DMS114 treated with DMSO at 0.1 percent for 48 hours (cell line): ENCODE measurements at regions not wholly inside any gene's neighbourhood (a gene's known extent, or its start where the extent isn't known, plus 50 kb on each side); places are given as distances from the start of the nearest gene placed in this dataset.

ENCODE experiments used
- DNase-seq: peaks from one replicate; lab custom pipeline; 2025; ENCODE audit not compliant: unreplicated experiment; lab: John Stamatoyannopoulos, UW

DNA sequence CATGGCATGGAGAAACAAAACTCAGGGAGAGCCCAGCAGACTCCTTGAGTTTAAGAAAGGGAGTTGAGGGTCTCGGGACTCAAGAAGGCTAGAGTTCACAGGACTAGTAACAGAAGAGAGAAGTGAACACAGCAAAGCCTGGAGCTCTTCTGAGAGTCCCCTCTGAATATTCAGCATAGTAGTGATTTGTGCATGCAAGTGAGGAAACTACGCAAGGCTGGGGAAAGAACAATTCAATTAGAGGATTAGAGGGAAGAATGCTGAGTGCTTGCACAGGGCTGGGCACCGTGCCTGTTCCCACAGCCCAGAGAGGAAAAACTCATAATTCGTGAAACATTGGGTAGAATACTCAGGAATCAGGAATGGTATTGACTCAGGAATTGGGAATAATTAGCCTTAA lies 540.0 kb upstream of the SALL1 start:
- DNase-seq = no peak

DNA sequence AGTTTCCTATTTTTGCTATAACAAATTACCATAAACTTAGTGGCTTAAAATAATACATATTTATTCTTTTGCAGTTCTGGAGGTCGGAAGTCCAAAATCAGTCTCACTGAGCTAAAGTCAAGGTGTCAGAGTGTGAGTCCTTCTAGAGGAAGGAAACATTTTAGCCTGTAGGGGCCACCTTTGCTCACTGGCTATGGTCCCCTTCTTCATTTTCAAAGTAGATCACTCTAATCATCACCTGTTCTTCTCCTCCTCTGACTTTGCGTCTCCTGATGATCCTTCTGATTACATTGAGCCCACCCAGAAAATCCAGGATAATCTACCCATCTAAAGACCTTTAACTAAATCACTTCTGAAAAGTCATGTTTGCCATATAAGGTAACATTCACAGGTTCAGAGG lies 534.4 kb upstream of the SALL1 start:
- DNase-seq = no peak

DNA sequence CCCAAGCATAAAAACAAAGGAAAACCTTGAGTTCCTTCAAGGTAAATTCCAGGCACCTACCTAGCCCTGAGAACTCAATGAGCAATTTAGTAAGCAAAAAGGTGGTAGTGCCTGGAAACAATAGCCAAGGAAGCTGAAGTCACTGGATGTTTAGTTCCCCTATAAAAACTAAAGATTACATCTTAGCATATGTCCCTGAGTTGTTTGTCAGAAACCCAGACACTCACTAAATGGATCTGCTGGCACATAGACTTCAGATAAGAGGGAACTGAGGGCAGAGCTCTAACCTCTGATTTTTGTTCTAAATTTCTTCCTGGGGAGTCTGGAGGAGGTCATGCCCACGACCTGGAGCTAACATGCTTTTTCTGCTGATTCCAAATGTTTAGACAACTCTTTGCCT lies 532.8 kb upstream of the SALL1 start:
- no peak for DNase-seq

DNA sequence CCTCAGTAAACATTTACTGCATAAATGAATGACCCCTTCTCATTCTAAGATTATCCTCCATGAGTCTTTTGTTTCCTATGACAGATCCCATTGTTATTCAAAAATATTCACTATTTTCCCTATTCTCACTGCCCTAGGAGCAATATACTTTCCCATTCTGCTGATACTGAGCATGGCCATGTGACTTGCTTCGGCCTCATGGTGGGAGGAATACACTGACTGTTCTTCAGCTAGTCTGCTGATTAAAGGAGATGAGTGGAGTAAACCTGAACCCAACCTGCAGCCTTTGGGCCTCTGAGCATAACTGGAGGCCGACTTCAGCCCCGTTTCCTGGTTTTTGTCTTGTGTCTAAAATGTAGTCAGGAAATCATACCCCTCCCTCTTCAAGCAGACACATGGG lies 531.8 kb upstream of the SALL1 start:
- no peak for DNase-seq

DNA sequence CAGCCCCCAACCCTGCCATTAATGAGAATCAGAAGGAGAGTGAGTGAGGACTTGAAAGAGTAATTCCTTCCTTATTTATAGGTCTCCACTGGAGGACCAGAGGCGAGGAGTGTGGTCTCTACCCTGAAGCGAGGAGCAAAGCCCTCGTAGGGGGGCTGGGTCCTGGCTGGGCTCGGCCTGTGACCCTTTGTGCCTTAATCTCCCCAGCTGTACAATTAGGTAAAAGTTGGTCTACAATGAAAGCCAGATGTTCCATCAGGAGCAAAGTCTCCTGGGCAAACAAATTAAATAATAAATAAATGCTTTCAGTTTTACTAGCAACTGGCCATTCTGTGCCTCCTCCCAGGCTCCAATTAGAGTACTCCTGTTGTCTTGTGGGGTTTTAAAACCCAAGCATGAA lies 523.5 kb upstream of the SALL1 start:
- DNase-seq = no peak

DNA sequence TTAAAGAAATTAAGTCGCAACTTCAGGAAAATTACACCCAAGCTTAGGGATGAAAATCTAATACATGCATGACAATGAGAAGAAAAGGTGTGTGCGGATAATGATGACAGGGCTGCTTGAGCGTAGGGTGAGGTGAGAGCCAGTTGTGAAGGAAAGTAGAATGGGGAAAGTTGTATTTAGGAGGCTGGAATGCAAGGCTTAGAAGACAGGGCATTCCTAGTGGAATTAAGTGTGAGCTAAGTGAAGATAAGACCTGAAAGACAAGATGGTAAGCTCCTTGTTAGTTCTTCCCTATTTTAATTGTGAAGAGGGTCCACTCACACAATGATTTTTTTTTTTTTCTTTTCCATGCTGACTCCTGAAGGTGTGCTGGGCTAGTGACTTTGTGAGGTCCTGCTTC lies 519.5 kb upstream of the SALL1 start:
- DNase-seq = no peak

DNA sequence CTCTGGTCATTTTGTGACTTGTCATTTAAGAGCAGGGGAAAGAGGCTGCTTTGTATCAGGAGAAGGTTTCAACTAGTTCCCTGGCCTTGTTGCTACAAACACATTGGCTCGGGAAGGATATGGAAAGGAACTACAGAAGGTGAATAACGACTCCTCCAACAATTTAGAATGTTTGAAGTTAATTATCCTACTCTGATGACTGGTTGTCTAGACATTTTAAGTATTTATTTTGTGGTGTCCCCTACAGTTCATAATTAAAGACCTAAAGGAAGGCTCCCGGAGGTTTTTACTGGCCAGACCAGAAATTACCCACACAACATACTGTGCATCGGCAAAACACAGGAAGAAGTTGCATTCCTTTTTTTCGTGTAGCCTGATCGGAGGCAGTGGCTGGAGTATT lies 515.8 kb upstream of the SALL1 start:
- DNase-seq = no peak

DNA sequence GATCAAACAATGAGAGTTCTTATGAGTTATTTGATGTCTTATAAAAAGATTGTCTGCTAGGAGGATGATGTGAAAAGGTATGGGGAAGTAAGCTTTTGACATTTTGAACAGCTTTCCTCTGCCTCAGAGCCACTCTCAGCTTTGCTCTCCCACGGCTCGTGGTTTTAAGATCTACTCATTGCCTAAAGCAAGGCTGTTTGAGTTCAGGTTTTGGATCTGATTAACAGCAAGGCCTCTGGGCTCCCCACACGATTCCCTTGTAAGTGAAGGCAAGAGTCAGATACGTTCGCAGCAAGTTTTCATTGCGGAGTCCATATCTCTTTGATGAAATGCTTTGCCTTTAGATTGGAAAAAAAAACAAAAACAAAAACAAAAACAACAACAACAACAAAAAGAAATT lies 515.0 kb upstream of the SALL1 start:
- DNase-seq = no peak

DNA sequence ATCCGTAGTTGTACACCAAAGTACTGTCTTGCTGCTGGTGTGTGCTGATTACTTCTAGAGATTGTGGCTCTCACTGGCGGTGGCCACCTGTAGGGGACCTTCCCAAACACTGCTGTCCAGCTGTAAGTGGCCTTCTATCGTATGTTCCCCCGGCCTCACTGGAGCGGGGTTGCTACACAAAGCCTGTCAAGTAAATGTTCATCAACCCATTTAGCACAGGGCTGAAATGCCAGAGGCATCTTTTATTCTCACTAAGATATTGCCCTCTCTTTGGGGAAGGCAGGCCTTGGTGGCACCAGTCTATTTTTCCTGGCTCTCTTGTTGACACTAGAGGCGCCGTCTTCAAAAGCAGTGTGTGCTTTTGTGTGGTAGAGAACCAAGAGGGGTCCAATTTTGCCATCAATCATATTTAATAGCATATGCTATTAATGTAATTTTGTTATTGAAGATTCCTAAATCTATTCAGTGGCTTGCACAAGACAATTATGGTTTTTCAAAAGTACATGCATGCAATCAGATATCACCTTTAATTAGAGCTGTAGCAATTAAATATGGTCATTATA lies 514.4 kb upstream of the SALL1 start:
- DNase-seq = no peak

DNA sequence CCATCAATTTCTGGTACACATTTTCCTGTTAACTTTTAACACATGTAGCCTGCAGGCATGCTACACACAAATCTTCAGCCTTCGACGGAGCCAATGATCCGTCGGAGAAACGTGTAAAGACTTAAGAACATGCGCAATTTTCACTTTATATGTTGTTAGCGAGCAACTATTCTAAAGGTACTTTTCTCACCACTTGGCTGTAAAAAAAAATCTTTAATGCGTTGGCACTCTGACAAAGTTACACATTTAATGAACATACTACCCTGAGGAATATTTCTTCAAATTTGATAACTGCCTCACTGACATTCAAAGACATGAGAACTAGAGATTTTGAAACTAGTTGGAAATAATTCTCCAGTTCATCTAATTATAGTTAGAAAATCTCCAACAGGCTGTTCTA lies 507.5 kb upstream of the SALL1 start:
- no peak for DNase-seq

DNA sequence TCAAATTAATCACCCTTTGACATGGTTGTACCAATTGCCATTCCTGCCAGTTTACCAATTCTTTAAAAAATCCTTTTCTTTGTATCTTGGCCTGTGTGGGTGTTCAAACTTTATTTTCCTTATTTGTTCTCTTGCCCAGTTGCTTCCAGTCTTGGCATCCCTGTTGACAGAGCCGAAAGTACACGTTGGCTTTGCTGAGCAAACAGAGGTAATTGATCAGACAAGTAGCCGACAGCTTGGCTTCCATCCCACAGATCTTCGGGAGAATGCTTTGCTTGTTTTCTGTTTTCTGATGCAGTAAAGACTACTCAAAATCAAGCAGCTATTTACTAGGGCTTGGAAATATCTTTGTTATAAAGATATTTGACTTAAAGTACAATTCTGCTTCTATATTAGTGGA lies 506.8 kb upstream of the SALL1 start:
- DNase-seq = no peak

DNA sequence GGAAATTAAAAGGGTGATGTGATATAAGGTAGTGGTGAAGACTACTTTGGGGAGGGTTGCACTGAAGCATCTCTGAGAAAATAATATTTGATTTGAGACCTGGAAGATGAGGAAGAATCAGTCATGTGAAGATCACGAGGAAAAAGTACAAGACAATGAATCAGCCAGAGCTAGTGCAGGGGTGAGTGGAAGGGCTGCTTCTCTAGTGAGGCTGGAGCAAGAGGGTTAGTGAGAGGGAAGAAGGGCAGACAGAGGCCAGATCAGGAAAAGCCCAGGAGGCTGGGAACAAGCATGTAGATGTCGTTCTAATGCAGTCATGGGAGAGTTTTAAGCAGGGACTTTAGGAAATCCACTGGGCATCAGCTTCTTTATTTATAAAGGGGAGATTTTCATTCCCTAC lies 504.2 kb upstream of the SALL1 start:
- no peak for DNase-seq

DNA sequence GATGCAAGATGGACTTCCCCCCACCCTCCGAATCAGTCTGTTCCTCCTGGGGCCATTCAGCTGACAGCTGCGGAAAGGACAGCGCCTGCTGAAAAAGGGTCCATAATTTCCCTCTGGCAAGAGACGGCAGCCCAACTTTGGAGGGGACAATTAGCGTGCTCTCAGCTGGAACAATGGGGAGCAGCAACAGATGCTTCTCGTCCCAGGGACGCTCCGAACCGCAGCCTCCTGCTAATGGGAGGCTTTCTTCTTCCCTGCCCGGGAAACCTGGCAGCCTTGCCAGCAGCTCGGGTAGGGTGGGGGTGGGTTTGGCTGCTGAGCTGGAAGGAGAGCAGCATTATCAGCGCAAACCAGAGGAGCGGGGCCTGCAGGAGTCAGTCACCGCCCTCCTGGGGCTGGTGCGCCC lies 500.0 kb upstream of the SALL1 start:
- no peak for DNase-seq

DNA sequence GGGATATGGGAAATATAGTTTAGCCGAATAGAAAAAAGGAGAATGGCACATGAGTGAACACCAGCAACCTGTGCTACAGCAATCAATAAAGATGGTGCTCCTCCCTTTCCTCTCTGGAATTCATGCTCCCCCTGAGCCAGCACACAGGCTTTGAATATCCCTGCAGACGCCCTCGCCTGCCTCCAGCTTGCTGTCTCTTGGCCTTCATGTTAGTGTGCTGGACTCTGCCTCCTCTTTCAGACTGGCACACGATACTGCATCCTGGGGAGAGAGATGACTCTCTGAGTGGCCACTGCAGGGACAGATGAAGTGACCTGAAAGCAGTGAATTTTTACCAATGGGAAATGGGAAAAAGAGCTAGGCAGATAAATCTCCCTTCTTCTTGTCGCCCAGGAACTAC lies 498.6 kb upstream of the SALL1 start:
- no peak for DNase-seq

DNA sequence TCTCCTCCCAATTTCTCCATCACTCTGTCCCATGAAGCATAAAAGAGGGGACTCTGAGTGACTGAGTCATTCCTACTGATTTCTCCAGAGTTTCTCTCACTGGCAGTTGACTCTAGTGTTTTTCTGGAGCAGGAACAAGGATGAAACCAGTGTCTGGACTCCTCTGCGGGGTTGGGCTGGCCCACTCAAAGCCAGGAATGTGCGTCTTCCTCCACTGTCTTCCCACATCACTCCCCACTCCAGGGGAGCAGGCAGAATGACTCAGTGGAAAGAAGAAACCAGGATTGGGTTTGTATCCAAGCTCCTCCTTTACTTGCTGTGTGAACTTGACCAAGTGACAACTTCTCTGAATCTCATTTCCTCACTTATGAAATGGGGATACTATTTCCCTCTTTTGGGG lies 497.5 kb upstream of the SALL1 start:
- DNase-seq = no peak

DNA sequence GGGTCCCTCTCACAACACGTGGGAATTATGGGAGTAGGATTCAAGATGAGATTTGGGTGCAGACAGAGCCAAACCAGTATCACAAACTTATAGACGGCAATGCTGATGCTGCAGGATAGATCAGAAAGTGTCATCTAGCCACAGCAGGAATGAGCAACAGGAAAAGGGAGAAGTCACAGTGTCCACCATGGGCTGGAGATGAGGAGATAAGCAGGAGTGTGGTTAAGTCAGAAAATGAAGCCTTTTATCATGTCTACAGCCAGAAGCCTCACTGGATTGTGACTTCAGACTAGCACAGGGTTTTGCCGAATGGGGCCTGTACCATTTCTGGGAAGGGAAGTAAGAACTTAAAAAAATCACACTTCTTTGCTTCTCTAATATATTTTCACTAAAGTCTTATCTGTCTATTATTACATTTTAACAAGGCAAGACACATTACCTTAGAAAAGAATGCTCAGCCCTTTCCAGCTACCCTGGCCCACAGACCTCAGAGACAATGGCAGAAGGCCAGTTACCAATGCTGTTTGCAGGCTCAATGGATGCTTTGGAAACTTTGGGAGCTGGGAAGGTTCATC lies 490.2 kb upstream of the SALL1 start:
- DNase-seq = no peak

DNA sequence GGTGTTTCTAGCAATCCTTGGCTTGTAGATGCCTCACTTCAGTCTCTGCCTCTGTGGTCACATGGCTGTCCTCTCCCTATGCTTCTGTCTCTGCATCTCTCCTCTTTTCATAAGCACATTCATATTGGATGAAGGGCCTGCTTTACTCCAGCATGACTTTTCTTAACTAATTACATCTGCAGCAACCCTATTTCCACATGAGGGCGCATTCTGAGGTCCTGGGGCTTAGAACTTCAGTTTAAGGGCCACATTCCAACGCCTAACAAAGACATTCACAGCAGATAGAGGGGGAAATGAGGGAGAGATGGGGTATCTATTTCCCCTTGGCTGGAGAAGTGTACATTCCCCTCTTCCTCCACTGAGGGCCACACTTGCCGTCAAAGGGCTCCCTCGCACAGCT lies 489.1 kb upstream of the SALL1 start:
- no peak for DNase-seq

DNA sequence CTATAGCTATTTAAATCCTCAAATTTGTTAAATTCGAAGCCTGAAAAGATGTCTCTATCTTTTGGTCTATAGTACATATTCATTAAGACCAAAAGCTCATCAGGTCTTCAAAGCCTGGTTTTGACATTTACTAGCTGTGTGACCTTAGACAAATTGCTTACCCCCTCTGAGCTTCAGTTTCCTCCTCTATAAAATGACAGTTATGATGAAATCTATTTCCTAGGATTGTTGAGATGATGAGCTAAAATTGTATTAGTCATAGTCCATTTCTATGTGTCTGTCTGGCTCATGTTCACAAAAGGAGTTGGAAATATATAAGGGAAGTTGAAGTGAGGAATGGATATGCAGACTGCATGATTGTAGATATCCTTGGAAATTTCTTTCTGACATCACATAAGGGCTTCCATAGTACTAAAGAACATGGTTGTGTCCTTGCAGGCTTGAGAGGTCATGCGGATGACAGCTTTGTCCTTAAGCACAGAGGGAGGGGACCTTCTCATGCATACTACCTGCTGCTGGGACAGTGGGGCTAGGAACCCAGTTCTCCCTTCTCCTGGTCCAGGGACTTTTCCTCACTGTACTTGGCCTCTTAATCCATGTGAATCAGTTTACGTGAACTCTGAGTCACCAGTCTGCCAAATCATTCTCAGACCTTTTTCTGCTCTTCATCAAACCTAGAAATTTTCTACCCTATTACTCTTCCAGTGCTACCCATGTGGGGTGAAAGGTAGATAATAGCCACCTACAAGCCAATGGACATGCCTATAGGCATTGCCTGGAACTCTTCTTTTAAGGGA lies 487.5 kb upstream of the SALL1 start:
- no peak for DNase-seq

DNA sequence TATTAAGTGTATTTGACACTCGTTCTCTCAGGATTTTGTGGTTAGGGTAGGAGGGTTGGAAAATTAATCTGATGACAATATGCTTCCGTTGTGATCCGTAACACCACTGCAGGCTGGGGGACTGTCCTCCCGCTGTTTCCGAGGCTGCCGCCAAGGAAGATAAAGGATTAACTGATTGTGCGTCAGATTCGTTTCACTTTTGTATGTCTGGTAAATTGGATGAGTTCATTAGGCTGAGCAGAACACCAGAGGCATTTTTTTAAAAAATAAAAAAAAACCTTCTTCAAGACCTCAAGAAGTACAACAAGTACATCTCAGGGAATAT lies 486.7 kb upstream of the SALL1 start:
- DNase-seq = no peak

DNA sequence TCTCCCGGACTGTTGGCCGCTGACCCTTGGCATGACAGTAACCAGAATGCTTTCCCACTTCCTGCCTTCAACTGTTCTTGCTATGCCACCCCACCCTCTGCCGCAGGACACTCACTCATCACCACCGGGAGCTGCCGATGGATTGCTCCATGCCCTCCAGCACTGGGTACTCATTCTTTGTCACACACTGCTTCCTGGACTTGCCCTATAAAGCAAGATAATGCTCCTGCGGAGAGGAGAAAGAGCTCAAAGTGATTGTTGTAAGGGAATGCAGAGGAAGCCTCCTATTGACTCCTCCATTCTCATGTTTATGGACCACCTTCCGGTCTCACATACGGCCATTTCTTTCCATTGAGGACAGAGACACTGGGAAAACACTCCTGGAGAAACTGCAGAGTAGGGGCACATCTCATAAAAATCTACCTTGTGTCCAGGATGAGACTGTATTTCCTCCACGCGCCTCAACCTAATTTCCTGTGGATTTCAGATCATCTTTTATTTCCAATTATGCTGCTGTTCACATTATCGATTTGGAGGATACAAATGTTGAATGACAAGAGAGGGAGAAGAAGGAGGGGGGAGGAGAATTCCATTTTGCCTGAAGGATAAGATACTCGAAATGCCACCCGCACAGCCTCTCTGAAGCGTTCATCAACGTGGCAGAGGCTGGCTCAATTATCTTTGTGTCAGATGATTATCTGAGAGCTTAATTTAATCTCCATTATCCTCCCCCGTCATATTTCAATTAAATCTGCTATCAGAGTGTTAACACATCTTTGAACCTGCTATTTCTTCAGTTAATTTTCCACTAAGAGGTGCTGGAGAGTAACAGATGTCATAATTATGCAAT lies 486.1 kb upstream of the SALL1 start:
- no peak for DNase-seq

DNA sequence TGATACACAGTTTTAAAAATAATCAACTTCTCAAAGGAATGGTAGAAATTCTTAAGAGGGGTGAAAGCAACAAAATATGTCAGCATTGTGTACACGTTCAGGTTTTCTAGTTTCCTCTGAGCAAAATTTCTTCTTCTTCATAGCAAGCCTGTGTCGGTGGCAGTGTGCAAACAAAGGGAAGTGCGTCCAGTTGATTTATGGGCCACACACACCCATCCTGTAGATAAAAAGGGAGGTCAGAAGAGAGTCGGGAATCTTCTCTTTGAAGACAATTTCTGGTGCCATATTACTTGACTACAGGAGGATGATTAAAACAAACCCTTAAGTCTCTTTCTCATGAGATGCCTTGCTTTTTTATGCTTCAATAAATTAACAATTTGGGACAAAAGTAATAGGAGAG lies 484.1 kb upstream of the SALL1 start:
- DNase-seq = no peak

DNA sequence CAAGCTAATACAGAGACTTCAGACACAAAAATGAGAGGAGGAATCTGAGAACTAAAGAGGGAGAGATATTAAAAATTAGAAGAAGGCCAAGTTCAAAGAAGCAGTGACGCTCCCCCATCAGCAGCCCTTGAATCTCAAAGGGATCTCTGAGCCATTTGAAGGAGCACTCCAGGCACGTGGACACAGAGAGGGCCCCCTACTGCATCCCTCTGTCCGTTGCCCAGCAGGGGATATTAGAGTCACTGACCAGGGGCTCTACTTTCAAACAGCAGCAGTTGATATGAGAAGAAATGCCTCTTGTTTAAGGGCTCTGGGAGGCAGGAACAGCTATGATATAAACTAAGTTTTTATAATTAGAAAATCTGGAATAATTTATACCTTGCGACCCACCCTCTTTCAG lies 479.0 kb upstream of the SALL1 start:
- DNase-seq = no peak
